ENCODE measurements at regions not wholly inside any gene's neighbourhood (a gene's known extent, or its start where the extent isn't known, plus 50 kb on each side); places are given as distances from the start of the nearest gene placed in this dataset.

- Histone ChIP-seq H3K4me1 (no peaks in the 10 kb centered on the region), H3K4me3 (no peak overlapping the region), H3K27ac (no peak overlapping the region), H3K27me3 (no peaks in the 10 kb centered on the region), H3K36me3 (no peaks in the 10 kb centered on the region), H3K9me3 (no peaks in the 10 kb centered on the region)
- DNase-seq (ENCODE audit: low spot score), result no peak
- no peak for TF ChIP-seq CTCF (IDR thresholded peaks at IDR 0.05)
Observed at GRCh38 chr6:48774276-48774675, 663.3 kb upstream of the PTCHD4 start.

DNA sequence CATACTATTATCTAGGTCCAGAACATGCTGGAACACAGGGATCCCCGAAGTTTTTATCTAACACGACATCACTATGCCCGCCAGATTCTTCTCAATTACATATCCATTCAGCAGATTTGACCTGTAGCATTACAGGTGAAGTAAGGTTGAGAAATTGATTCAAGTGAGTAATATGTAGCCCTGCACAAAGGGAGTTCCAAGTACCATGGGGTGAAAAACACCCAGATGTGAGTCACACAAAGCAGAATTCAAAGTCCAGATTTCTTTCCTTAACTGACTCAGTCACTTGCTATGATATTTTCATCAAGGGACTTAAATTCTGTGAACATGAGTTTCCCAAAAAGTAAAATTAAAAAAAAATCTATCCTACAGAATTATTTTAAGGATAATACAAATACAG is 655.4 kb upstream of the PTCHD4 start:
- no peak overlapping the region for H3K27ac ChIP-seq
- H3K36me3 ChIP-seq, result no peaks in the 10 kb centered on the region
- no peak for TF ChIP-seq CTCF (IDR thresholded peaks at IDR 0.05)
- no peaks in the 10 kb centered on the region for H3K4me1 ChIP-seq
- no peaks in the 10 kb centered on the region for H3K9me3 ChIP-seq
- H3K27me3 ChIP-seq, result no peaks in the 10 kb centered on the region
- no peak for DNase-seq (ENCODE audit: low spot score)
- no peak overlapping the region for H3K4me3 ChIP-seq

GRCh38 chr6:48765352-48765961 is 654.5 kb upstream of the PTCHD4 start:
- no peak for DNase-seq (ENCODE audit: low spot score)
- TF ChIP-seq CTCF (IDR thresholded peaks at IDR 0.05), result peak in 1 of 2 donors; percentile 53
- Histone ChIP-seq H3K4me1 (no peaks in the 10 kb centered on the region), H3K4me3 (no peak overlapping the region), H3K9me3 (no peaks in the 10 kb centered on the region), H3K27me3 (no peaks in the 10 kb centered on the region), H3K27ac (no peak overlapping the region), H3K36me3 (no peaks in the 10 kb centered on the region)

DNA sequence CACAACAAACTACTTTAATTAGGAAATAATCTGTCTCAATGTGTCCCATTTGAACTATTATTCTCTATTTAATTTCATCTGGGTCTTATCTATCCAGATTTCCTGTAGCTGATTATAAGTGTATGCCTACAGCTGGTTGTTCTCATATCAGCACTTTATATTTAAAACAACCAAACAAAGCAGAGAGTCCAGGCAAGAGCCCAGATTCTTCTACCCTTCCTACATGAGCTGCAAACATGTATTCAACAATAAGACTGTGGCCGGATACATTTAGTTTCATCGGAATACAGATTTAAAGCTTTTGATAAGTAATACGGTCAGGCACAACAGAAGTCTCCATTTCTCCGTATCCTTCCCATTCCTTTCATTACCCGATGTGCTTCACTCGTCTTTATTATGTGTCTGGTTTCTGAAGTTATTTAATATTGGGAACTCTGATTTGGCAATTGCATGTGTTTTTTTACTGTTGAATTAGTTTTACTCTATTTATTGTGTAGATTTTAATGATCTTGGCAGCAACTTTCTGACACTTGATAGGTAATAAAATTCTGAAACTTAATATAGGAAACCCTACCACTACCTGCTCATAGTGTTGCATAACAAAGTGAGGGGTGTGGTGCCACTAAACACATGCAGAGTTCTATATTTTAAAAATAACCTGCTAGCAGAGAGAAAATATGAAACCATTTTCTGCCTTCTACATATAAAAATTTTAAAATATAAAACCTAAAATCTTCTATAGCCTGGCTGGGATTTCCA is 653.5 kb upstream of the PTCHD4 start:
- no peak overlapping the region for H3K27ac ChIP-seq

DNA sequence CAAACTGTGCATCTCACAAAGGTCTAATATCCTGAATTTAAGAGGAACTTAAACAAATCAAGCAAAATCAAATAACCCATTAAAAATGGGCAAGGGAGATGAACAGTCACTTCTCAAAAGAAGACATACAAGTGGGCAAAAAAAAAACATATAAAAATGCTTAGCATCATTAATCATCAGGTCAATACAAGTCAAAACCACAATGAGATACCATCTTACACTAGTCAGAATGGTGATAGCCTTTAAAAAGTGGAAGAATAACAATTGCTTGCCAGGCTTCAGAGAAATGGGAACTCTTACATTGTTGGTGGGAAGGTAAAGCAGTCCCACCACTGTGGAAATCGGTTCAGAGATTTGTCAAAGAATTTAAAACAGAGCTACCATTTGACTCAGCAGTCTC is 646.7 kb upstream of the PTCHD4 start:
- DNase-seq (ENCODE audit: low spot score), result no peak
- Histone ChIP-seq H3K4me1 (no peaks in the 10 kb centered on the region), H3K27ac (no peak overlapping the region), H3K27me3 (no peaks in the 10 kb centered on the region), H3K36me3 (no peaks in the 10 kb centered on the region), H3K9me3 (peaks cover 0 to 13% of the 10 kb centered on the region in 2 donors), H3K4me3 (no peak overlapping the region)
- TF ChIP-seq CTCF (IDR thresholded peaks at IDR 0.05), result no peak

More for the DNA sequence above, 653.5 kb upstream of the PTCHD4 start:
- H3K4me1 ChIP-seq, result no peaks in the 10 kb centered on the region
- H3K9me3 ChIP-seq, result no peaks in the 10 kb centered on the region
- H3K27me3 ChIP-seq, result no peaks in the 10 kb centered on the region
- no peak for TF ChIP-seq CTCF (IDR thresholded peaks at IDR 0.05)
- no peak overlapping the region for H3K4me3 ChIP-seq
- DNase-seq (ENCODE audit: low spot score), result no peak
- H3K36me3 ChIP-seq, result no peaks in the 10 kb centered on the region
